Thyroid gland (tissue), 4 donors: ENCODE measurements at regions not wholly inside any gene's neighbourhood (a gene's known extent, or its start where the extent isn't known, plus 50 kb on each side); places are given as distances from the start of the nearest gene placed in this dataset.

Experiments used
- POLR2A ChIP-seq, 2 donors: fragments of 450-650 bp; IDR thresholded peaks; one replicate each; pipeline ENCODE4 v1.6.1; 2017; ENCODE audit warnings: antibody characterized with exemption in 2 of 2, mild to moderate bottlenecking in 2 of 2, moderate library complexity in 1 of 2
- TF ChIP-seq, protein P1 (sequence below), 6 experiments: fragments of 200-600 bp in 3 of 6; fragments of 450-650 bp in 3 of 6; sonication (generic) in 3 of 6; IDR thresholded peaks; one replicate each; pipeline ENCODE4 v1.5.1; 2016 to 2019; ENCODE audit warnings: antibody characterized with exemption in 6 of 6, mild to moderate bottlenecking in 2 of 6, inconsistent platforms in 1 of 6, moderate library complexity in 1 of 6

DNA sequence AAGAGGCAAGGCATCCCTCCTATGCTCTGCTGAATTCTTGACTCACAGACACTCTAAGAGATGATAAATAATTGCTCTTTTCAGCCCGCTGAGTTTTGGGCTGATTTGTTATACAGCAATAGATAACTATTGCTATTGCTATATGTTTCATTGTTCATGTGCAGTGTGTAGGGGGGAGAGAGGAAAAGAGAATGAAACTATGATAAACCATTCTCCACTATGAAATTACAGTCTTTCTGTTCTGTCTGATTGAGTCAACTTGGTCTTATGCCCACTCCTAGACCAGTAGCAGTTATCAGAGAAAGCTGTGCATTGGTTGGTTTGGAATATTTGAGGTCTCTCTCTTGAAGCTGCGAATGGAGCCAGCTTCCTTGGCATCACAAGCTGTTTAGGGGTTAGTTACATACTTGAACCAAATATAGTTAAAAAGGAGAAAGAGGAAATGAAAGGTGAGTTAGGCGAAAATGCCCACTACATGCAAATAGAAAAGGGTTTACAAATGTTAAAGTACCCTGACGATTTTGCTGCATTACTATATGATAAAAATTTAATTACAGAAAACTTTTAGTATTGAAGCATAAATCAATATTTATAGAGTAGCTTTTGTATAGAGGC, 136.3 kb upstream of the ACTBL2 start:
- TF ChIP-seq, protein P1, sequence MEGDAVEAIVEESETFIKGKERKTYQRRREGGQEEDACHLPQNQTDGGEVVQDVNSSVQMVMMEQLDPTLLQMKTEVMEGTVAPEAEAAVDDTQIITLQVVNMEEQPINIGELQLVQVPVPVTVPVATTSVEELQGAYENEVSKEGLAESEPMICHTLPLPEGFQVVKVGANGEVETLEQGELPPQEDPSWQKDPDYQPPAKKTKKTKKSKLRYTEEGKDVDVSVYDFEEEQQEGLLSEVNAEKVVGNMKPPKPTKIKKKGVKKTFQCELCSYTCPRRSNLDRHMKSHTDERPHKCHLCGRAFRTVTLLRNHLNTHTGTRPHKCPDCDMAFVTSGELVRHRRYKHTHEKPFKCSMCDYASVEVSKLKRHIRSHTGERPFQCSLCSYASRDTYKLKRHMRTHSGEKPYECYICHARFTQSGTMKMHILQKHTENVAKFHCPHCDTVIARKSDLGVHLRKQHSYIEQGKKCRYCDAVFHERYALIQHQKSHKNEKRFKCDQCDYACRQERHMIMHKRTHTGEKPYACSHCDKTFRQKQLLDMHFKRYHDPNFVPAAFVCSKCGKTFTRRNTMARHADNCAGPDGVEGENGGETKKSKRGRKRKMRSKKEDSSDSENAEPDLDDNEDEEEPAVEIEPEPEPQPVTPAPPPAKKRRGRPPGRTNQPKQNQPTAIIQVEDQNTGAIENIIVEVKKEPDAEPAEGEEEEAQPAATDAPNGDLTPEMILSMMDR (IDR thresholded peaks at IDR 0.05): no peak
- TF ChIP-seq POLR2A (IDR thresholded peaks at IDR 0.05): no peak
